ENCODE measurements at regions not wholly inside any gene's neighbourhood (a gene's known extent, or its start where the extent isn't known, plus 50 kb on each side); places are given as distances from the start of the nearest gene placed in this dataset.

DNA sequence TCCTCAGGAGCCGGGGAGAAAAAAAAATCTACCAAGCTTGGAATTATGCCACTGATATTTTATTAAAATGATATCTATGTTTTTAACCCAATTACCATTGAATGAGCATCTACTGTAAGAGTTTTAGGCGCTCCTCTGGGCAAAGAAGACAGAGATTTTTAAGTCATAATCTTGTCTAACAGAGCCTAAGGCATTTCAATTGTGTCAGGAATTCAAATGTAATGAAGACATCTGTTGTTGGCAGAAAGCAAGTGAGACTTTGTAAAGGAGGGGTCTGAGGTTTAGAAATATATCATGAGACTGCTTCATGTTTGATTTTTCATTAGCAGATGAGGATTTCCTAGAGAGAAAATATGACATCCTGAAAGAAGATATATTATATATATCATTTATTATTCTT lies 1158.1 kb downstream of the FSTL5 start (continued):
- TF ChIP-seq, protein P1, sequence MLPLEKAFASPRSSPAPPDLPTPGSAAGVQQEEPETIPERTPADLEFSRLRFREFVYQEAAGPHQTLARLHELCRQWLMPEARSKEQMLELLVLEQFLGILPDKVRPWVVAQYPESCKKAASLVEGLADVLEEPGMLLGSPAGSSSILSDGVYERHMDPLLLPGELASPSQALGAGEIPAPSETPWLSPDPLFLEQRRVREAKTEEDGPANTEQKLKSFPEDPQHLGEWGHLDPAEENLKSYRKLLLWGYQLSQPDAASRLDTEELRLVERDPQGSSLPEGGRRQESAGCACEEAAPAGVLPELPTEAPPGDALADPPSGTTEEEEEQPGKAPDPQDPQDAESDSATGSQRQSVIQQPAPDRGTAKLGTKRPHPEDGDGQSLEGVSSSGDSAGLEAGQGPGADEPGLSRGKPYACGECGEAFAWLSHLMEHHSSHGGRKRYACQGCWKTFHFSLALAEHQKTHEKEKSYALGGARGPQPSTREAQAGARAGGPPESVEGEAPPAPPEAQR (CRISPR knock-in tag; IDR thresholded peaks at IDR 0.05) = no peak
- TF ChIP-seq ZNF423 (CRISPR knock-in tag; IDR thresholded peaks at IDR 0.05) (no peak), MXD4 (CRISPR knock-in tag; IDR thresholded peaks at IDR 0.05; ENCODE audit: borderline replicate concordance) (no peak), SOX15 (CRISPR knock-in tag; IDR thresholded peaks at IDR 0.05) (no peak), NR3C1 (CRISPR knock-in tag; conservative IDR thresholded peaks at IDR 0.05; ENCODE audit: low read depth) (no peak), ZNF671 (CRISPR knock-in tag; IDR thresholded peaks at IDR 0.05) (no peak), FOXP1 (CRISPR knock-in tag; IDR thresholded peaks at IDR 0.05; ENCODE audit: borderline replicate concordance) (no peak), PRRX2 (CRISPR knock-in tag; IDR thresholded peaks at IDR 0.05) (no peak)
- TF ChIP-seq, protein P2, sequence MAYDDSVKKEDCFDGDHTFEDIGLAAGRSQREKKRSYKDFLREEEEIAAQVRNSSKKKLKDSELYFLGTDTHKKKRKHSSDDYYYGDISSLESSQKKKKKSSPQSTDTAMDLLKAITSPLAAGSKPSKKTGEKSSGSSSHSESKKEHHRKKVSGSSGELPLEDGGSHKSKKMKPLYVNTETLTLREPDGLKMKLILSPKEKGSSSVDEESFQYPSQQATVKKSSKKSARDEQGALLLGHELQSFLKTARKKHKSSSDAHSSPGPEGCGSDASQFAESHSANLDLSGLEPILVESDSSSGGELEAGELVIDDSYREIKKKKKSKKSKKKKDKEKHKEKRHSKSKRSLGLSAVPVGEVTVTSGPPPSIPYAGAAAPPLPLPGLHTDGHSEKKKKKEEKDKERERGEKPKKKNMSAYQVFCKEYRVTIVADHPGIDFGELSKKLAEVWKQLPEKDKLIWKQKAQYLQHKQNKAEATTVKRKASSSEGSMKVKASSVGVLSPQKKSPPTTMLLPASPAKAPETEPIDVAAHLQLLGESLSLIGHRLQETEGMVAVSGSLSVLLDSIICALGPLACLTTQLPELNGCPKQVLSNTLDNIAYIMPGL (CRISPR knock-in tag; IDR thresholded peaks at IDR 0.05) = no peak
- TF ChIP-seq, protein P3, sequence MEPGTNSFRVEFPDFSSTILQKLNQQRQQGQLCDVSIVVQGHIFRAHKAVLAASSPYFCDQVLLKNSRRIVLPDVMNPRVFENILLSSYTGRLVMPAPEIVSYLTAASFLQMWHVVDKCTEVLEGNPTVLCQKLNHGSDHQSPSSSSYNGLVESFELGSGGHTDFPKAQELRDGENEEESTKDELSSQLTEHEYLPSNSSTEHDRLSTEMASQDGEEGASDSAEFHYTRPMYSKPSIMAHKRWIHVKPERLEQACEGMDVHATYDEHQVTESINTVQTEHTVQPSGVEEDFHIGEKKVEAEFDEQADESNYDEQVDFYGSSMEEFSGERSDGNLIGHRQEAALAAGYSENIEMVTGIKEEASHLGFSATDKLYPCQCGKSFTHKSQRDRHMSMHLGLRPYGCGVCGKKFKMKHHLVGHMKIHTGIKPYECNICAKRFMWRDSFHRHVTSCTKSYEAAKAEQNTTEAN (CRISPR knock-in tag; IDR thresholded peaks at IDR 0.05) = no peak
- TF ChIP-seq, protein P4, sequence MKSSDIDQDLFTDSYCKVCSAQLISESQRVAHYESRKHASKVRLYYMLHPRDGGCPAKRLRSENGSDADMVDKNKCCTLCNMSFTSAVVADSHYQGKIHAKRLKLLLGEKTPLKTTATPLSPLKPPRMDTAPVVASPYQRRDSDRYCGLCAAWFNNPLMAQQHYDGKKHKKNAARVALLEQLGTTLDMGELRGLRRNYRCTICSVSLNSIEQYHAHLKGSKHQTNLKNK (CRISPR knock-in tag; IDR thresholded peaks at IDR 0.05) = no peak

DNA sequence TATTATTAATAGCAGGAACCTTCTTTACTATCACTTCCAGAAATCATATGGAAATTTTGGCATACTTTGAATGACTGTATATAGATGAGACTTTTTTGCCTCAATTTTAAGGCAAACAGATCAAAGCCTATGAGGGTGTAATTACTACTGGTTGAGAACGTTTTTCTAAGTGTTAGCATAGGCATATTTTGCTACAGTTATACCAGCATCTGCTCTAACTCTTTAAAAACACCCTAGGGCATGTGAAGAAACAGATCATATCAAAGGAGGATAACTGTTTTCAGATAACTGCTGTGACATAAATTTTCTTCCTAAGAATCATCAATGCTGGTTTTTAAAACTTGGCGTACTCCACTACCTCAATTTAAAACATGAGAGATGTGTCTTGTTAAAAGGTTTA lies 1155.3 kb downstream of the FSTL5 start:
- POLR2A ChIA-PET = no interaction called here
- no peaks in the 10 kb centered on the region for H3K9me3 Mint-ChIP-seq
- no peaks in the 10 kb centered on the region for H3K27me3 Mint-ChIP-seq (ENCODE audit: low read depth)
- no peak overlapping the region for H3K27ac Mint-ChIP-seq
- no peak for ATAC-seq
- CTCF ChIA-PET = no interaction called here
- H3K36me3 Mint-ChIP-seq = no peaks in the 10 kb centered on the region
- DNase-seq (ENCODE audit: low spot score) = no peak
- no peak overlapping the region for H3K4me3 Mint-ChIP-seq
- TF ChIP-seq ETV6 (CRISPR knock-in tag; IDR thresholded peaks at IDR 0.05) (no peak), GTF2I (CRISPR knock-in tag; conservative IDR thresholded peaks at IDR 0.05) (no peak), SMAD4 (CRISPR knock-in tag; IDR thresholded peaks at IDR 0.05) (no peak)
- TF ChIP-seq, protein P2 (CRISPR knock-in tag; IDR thresholded peaks at IDR 0.05) = no peak
- no peaks in the 10 kb centered on the region for H3K4me1 Mint-ChIP-seq

DNA sequence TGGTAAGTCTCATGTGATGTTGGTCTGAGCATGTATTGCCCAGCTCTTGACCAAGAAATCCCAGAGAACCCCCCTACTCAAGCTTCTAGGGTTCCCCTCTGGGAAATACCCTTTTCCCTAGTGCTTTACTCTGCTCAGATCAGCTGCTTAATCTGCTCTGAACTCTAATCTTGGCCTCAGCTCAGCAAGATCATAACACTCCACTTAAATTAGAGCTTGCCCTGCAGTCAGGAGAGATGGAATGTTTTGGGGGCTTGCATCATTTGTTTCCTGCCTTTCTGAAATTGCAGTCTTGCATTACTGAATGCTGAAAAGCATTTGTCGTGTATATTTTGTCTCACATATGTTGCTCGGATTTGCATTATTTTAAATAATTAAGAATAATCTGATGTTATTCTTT lies 1153.6 kb downstream of the FSTL5 start:
- CTCF ChIA-PET = no interaction called here
- TF ChIP-seq ZNF317 (CRISPR knock-in tag; IDR thresholded peaks at IDR 0.05; ENCODE audit: borderline replicate concordance, low read depth) = no peak
- TF ChIP-seq KAT7 (CRISPR knock-in tag; IDR thresholded peaks at IDR 0.05; ENCODE audit: borderline replicate concordance) = no peak
- TF ChIP-seq, protein P5, sequence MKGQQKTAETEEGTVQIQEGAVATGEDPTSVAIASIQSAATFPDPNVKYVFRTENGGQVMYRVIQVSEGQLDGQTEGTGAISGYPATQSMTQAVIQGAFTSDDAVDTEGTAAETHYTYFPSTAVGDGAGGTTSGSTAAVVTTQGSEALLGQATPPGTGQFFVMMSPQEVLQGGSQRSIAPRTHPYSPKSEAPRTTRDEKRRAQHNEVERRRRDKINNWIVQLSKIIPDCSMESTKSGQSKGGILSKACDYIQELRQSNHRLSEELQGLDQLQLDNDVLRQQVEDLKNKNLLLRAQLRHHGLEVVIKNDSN (CRISPR knock-in tag; IDR thresholded peaks at IDR 0.05) = no peak
- no peak for TF ChIP-seq ZNF416 (CRISPR knock-in tag; IDR thresholded peaks at IDR 0.05)
- TF ChIP-seq, protein P6, sequence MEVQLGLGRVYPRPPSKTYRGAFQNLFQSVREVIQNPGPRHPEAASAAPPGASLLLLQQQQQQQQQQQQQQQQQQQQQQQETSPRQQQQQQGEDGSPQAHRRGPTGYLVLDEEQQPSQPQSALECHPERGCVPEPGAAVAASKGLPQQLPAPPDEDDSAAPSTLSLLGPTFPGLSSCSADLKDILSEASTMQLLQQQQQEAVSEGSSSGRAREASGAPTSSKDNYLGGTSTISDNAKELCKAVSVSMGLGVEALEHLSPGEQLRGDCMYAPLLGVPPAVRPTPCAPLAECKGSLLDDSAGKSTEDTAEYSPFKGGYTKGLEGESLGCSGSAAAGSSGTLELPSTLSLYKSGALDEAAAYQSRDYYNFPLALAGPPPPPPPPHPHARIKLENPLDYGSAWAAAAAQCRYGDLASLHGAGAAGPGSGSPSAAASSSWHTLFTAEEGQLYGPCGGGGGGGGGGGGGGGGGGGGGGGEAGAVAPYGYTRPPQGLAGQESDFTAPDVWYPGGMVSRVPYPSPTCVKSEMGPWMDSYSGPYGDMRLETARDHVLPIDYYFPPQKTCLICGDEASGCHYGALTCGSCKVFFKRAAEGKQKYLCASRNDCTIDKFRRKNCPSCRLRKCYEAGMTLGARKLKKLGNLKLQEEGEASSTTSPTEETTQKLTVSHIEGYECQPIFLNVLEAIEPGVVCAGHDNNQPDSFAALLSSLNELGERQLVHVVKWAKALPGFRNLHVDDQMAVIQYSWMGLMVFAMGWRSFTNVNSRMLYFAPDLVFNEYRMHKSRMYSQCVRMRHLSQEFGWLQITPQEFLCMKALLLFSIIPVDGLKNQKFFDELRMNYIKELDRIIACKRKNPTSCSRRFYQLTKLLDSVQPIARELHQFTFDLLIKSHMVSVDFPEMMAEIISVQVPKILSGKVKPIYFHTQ (CRISPR knock-in tag; IDR thresholded peaks at IDR 0.05) = no peak
- TF ChIP-seq, protein P7, sequence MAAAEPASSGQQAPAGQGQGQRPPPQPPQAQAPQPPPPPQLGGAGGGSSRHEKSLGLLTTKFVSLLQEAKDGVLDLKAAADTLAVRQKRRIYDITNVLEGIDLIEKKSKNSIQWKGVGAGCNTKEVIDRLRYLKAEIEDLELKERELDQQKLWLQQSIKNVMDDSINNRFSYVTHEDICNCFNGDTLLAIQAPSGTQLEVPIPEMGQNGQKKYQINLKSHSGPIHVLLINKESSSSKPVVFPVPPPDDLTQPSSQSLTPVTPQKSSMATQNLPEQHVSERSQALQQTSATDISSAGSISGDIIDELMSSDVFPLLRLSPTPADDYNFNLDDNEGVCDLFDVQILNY (CRISPR knock-in tag; IDR thresholded peaks at IDR 0.05) = no peak
- TF ChIP-seq, protein P8, sequence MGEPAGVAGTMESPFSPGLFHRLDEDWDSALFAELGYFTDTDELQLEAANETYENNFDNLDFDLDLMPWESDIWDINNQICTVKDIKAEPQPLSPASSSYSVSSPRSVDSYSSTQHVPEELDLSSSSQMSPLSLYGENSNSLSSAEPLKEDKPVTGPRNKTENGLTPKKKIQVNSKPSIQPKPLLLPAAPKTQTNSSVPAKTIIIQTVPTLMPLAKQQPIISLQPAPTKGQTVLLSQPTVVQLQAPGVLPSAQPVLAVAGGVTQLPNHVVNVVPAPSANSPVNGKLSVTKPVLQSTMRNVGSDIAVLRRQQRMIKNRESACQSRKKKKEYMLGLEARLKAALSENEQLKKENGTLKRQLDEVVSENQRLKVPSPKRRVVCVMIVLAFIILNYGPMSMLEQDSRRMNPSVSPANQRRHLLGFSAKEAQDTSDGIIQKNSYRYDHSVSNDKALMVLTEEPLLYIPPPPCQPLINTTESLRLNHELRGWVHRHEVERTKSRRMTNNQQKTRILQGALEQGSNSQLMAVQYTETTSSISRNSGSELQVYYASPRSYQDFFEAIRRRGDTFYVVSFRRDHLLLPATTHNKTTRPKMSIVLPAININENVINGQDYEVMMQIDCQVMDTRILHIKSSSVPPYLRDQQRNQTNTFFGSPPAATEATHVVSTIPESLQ (CRISPR knock-in tag; IDR thresholded peaks at IDR 0.05) = no peak
- DNase-seq (ENCODE audit: low spot score) (no peak), ATAC-seq (no peak)
- Mint-ChIP-seq H3K9me3 (no peaks in the 10 kb centered on the region), H3K4me1 (no peaks in the 10 kb centered on the region), H3K27ac (no peak overlapping the region), H3K36me3 (no peaks in the 10 kb centered on the region), H3K27me3 (ENCODE audit: low read depth) (no peaks in the 10 kb centered on the region), H3K4me3 (no peak overlapping the region)
- POLR2A ChIA-PET = no interaction called here

Data from WTC11 (cell line).